Vagina (tissue), 2 donors: ENCODE measurements at regions not wholly inside any gene's neighbourhood (a gene's known extent, or its start where the extent isn't known, plus 50 kb on each side); places are given as distances from the start of the nearest gene placed in this dataset.

ENCODE experiments used
- DNase-seq, 2 donors: peaks; one replicate each; pipeline ENCODE4 v3.0.0-alpha.2; 2017; ENCODE audit errors: extremely low spot score in 2 of 2
- H3K27ac ChIP-seq: fragments of 200-600 bp; sonication (generic); one replicate; pipeline ENCODE4 v1.5.1; 2019
- H3K27me3 ChIP-seq: fragments of 200-600 bp; sonication (generic); one replicate; pipeline ENCODE4 v1.5.1; 2019
- H3K36me3 ChIP-seq, 2 donors: fragments of 200-600 bp; sonication (generic); one replicate each; pipeline ENCODE4 v1.5.1; 2017 to 2019
- H3K4me1 ChIP-seq: fragments of 200-600 bp; sonication (generic); one replicate; pipeline ENCODE4 v1.5.1; 2019
- H3K4me3 ChIP-seq, 2 donors: fragments of 200-600 bp; sonication (generic); 1 replicate in 1 of 2; 2 replicates in 1 of 2; pipeline ENCODE4 v1.5.1; 2016 to 2019
- H3K9me3 ChIP-seq: fragments of 200-600 bp; sonication (generic); one replicate; pipeline ENCODE4 v1.5.1; 2019
- POLR2A ChIP-seq, 2 donors: fragments of 450-650 bp; IDR thresholded peaks; one replicate each; pipeline ENCODE4 v1.6.1; 2017; ENCODE audit warnings: antibody characterized with exemption in 2 of 2, mild to moderate bottlenecking in 2 of 2, moderate library complexity in 2 of 2
- POLR2AphosphoS5 ChIP-seq, 2 donors: sonication (generic); formaldehyde crosslinking; IDR thresholded peaks; one replicate each; pipeline ENCODE4 v1.9.0; 2017; ENCODE audit warnings: antibody characterized with exemption in 2 of 2, mild to moderate bottlenecking in 2 of 2, low read depth in 1 of 2; ENCODE audit not compliant: insufficient read depth in 1 of 2
- intact Hi-C: fragments of 100-400 bp; cut with DNase I; formaldehyde crosslinking; loops from one replicate; pipeline ENCODE4 v1.15.1; 2023
- TF ChIP-seq, protein P1 (sequence below), 3 experiments: fragments of 450-650 bp in 2 of 3; fragments of 200-600 bp in 1 of 3; sonication (generic) in 1 of 3; IDR thresholded peaks; one replicate each; pipeline ENCODE4 v1.5.1; 2017 to 2019; ENCODE audit warnings: antibody characterized with exemption in 3 of 3, mild to moderate bottlenecking in 2 of 3, moderate library complexity in 2 of 3

GRCh38 chr12:45568808-45569207 is 160.7 kb upstream of the ARID2 start:
- H3K4me1 ChIP-seq, result no peaks in the 10 kb centered on the region
- no peaks in the 10 kb centered on the region for H3K36me3 ChIP-seq
- no peaks in the 10 kb centered on the region for H3K27me3 ChIP-seq
- no peak overlapping the region for H3K4me3 ChIP-seq
- no peak overlapping the region for H3K27ac ChIP-seq
- H3K9me3 ChIP-seq, result no peaks in the 10 kb centered on the region
- no peak for DNase-seq
- TF ChIP-seq, protein P1, sequence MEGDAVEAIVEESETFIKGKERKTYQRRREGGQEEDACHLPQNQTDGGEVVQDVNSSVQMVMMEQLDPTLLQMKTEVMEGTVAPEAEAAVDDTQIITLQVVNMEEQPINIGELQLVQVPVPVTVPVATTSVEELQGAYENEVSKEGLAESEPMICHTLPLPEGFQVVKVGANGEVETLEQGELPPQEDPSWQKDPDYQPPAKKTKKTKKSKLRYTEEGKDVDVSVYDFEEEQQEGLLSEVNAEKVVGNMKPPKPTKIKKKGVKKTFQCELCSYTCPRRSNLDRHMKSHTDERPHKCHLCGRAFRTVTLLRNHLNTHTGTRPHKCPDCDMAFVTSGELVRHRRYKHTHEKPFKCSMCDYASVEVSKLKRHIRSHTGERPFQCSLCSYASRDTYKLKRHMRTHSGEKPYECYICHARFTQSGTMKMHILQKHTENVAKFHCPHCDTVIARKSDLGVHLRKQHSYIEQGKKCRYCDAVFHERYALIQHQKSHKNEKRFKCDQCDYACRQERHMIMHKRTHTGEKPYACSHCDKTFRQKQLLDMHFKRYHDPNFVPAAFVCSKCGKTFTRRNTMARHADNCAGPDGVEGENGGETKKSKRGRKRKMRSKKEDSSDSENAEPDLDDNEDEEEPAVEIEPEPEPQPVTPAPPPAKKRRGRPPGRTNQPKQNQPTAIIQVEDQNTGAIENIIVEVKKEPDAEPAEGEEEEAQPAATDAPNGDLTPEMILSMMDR (IDR thresholded peaks at IDR 0.05), result no peak
- intact Hi-C loops, result no loop called here

GRCh38 chr12:45570501-45570900 is 159.0 kb upstream of the ARID2 start:
- Histone ChIP-seq H3K4me3 (no peak overlapping the region), H3K36me3 (no peaks in the 10 kb centered on the region), H3K27ac (no peak overlapping the region), H3K4me1 (no peaks in the 10 kb centered on the region), H3K27me3 (no peaks in the 10 kb centered on the region), H3K9me3 (no peaks in the 10 kb centered on the region)
- TF ChIP-seq POLR2AphosphoS5 (IDR thresholded peaks at IDR 0.05; ENCODE audit: insufficient read depth in 1 of 2, low read depth in 1 of 2), result no peak
- TF ChIP-seq POLR2A (IDR thresholded peaks at IDR 0.05), result no peak
- TF ChIP-seq, protein P1 (IDR thresholded peaks at IDR 0.05), result no peak
- intact Hi-C loops, result no loop called here
- no peak for DNase-seq

DNA sequence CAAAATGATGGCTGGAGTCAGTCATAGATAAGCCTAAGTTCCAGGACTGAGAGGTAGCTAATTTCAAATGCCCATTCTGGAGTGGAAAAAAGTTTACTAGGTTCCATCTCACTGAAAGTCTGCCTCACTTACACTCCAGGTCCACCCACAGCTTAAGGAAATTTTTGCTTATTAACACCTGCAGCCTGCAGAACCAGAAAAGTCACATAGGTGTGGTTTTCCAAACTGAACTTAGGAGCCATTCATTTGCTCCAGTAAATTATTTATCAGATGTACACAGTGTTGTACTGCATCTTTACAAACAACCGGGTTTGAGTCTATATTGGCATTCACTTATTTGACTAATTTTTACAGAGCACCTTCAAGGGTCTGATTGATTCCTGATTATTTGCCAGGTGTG is 157.4 kb upstream of the ARID2 start:
- H3K9me3 ChIP-seq, result no peaks in the 10 kb centered on the region
- H3K4me3 ChIP-seq, result no peak overlapping the region
- no peak for DNase-seq
- intact Hi-C loops, result no loop called here
- no peaks in the 10 kb centered on the region for H3K36me3 ChIP-seq
- no peaks in the 10 kb centered on the region for H3K27me3 ChIP-seq
- H3K27ac ChIP-seq, result no peak overlapping the region
- no peaks in the 10 kb centered on the region for H3K4me1 ChIP-seq
- TF ChIP-seq POLR2A (IDR thresholded peaks at IDR 0.05) (no peak), POLR2AphosphoS5 (IDR thresholded peaks at IDR 0.05; ENCODE audit: insufficient read depth in 1 of 2, low read depth in 1 of 2) (peak in 1 of 2 donors; percentile 10)
- TF ChIP-seq, protein P1 (IDR thresholded peaks at IDR 0.05), result no peak

GRCh38 chr12:45575417-45575816 is 154.1 kb upstream of the ARID2 start:
- no peaks in the 10 kb centered on the region for H3K4me1 ChIP-seq
- no peaks in the 10 kb centered on the region for H3K27me3 ChIP-seq
- H3K36me3 ChIP-seq, result no peaks in the 10 kb centered on the region
- H3K9me3 ChIP-seq, result no peaks in the 10 kb centered on the region
- no peak overlapping the region for H3K27ac ChIP-seq
- no peak overlapping the region for H3K4me3 ChIP-seq
- TF ChIP-seq POLR2AphosphoS5 (IDR thresholded peaks at IDR 0.05; ENCODE audit: insufficient read depth in 1 of 2, low read depth in 1 of 2), result no peak
- TF ChIP-seq, protein P1 (IDR thresholded peaks at IDR 0.05), result no peak
- TF ChIP-seq POLR2A (IDR thresholded peaks at IDR 0.05), result no peak
- intact Hi-C loops, result no loop called here
- no peak for DNase-seq

DNA sequence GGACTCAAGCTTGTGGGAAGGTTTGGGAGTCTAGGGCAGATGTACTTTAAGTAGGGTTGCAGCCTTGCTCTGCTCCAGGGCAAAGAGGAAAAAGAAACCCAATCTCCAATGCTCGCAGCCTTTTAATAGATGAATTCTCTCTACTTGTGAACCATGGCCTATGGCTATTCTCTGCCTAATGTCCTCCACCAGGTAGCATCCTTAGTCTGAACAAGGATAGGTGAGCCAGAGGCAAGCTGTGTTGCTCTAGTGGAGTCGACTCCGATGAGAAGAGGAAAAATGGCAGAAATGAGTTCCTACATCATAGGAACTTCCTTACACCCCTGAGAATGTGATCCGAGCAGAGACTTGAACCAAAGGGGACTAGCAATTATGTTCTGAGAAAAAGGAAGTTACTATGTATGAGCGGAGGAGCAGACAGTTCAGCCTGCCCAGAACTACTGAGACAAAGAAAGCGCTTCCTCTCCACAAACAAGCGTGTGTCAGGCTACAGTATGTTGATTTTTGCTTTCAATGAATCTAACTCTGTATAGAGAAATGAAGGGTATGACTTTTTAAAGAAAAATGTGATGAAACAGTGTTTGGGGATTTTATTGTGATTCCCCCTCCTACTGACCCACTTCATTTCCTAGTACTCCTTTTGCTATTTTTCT is 153.6 kb upstream of the ARID2 start:
- Histone ChIP-seq H3K36me3 (no peaks in the 10 kb centered on the region), H3K9me3 (no peaks in the 10 kb centered on the region), H3K4me3 (no peak overlapping the region), H3K27ac (no peak overlapping the region), H3K27me3 (no peaks in the 10 kb centered on the region), H3K4me1 (no peaks in the 10 kb centered on the region)
- intact Hi-C loops, result no loop called here
- DNase-seq, result no peak
- TF ChIP-seq, protein P1 (IDR thresholded peaks at IDR 0.05), result no peak
- TF ChIP-seq POLR2A (IDR thresholded peaks at IDR 0.05) (no peak), POLR2AphosphoS5 (IDR thresholded peaks at IDR 0.05; ENCODE audit: insufficient read depth in 1 of 2, low read depth in 1 of 2) (no peak)
